NCI-H1436 (cell line): ENCODE measurements at regions not wholly inside any gene's neighbourhood (a gene's known extent, or its start where the extent isn't known, plus 50 kb on each side); places are given as distances from the start of the nearest gene placed in this dataset.
"Not testable (repeated sequence)": the region's sequence is repeated elsewhere in the genome, so short reads cannot be mapped to it uniquely, and the experiment has no call there.

Source experiments
- DNase-seq: peaks from one replicate; lab custom pipeline; 2025; lab: John Stamatoyannopoulos, UW

DNA sequence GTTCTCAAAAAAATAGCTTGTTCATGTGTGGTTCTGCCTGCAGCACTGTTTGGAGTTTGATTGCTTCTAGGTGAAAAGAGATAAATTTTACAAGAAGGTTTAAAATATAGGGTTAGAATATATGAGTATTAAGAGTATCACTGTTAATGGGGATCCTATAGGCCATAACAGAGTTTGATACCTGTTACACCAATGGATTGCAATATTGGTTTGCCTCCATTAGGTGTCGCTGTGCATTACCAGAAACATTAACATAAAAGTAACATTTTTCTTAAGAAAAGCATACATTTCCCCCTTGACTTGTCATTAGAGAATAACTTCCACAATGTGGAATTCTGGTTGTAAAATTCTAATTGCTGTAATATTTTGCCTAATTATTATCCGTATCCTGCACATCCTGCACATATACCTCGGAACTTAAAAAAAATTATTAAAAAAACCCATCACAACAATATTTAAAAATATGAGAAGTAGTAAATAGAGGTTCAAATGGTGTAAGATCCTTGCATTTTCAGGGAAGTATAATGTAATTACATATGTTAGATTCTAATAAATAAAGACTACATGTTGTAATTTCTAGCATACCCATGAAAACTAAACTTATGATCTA lies 63.0 kb downstream of the CYP4A11 start:
- DNase-seq = peak; percentile 22

- DNase-seq = not testable (repeated sequence)
Observed at GRCh38 chr1:46876093-46876492, 65.2 kb downstream of the CYP4A11 start.
